Superior temporal gyrus (tissue), 1 donor: ENCODE measurements at regions not wholly inside any gene's neighbourhood (a gene's known extent, or its start where the extent isn't known, plus 50 kb on each side); places are given as distances from the start of the nearest gene placed in this dataset.

Source experiments
- DNase-seq: peaks from one replicate; pipeline ENCODE4 v3.0.0-alpha.2; 2016; ENCODE audit errors: extremely low spot score

DNA sequence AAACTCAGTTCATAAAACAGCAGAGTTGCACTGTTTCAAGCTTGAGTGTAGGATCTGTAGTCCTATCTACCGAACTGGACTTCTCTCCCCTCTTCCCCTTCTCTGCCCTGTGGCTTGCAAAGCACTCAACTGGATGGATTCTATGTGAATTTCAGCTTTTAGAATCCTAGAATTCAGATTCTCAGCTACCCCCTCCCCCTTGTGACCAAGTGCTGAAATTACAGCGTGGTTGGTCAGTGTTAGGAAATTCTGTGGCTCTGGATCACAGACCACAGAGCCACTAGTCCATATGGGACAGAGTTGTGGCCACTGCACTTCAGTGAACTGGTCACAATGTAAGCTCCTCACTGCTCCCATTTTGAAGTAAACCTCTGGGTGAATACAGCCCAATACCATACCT lies 64.6 kb upstream of the TRPC5 start:
- peak; percentile 56 for DNase-seq

GRCh38 chrX:112137276-112137675 lies 54.7 kb upstream of the TRPC5 start:
- no peak for DNase-seq
